ENCODE measurements at regions not wholly inside any gene's neighbourhood (a gene's known extent, or its start where the extent isn't known, plus 50 kb on each side); places are given as distances from the start of the nearest gene placed in this dataset.

GRCh38 chr18:76113101-76113500, 381.9 kb downstream of the ZNF516 start:
- TF ChIP-seq CTCF (IDR thresholded peaks at IDR 0.05; ENCODE audit: insufficient read depth, missing control alignments), result no peak
- no peak for DNase-seq (ENCODE audit: insufficient read length, low spot score)
- FAIRE-seq, result no peak

GRCh38 chr18:76102626-76103025, 392.4 kb downstream of the ZNF516 start:
- FAIRE-seq (no peak), DNase-seq (ENCODE audit: insufficient read length, low spot score) (no peak)
- TF ChIP-seq CTCF (IDR thresholded peaks at IDR 0.05; ENCODE audit: insufficient read depth, missing control alignments), result no peak

GRCh38 chr18:76102156-76102555, 392.9 kb downstream of the ZNF516 start:
- no peak for FAIRE-seq

GRCh38 chr18:76099931-76100457, 395.0 kb downstream of the ZNF516 start:
- no peak for TF ChIP-seq CTCF (IDR thresholded peaks at IDR 0.05; ENCODE audit: insufficient read depth, missing control alignments)
- DNase-seq (ENCODE audit: insufficient read length, low spot score) (no peak), FAIRE-seq (no peak)

More at GRCh38 chr18:76102156-76102555, 392.9 kb downstream of the ZNF516 start:
- no peak for TF ChIP-seq CTCF (IDR thresholded peaks at IDR 0.05; ENCODE audit: insufficient read depth, missing control alignments)
- DNase-seq (ENCODE audit: insufficient read length, low spot score), result no peak

- DNase-seq (ENCODE audit: insufficient read length, low spot score) (no peak), FAIRE-seq (peak; percentile 61)
- no peak for TF ChIP-seq CTCF (IDR thresholded peaks at IDR 0.05; ENCODE audit: insufficient read depth, missing control alignments)
Observed at GRCh38 chr18:76098674-76099411, 396.2 kb downstream of the ZNF516 start.

- DNase-seq (ENCODE audit: insufficient read length, low spot score), result no peak
- TF ChIP-seq CTCF (IDR thresholded peaks at IDR 0.05; ENCODE audit: insufficient read depth, missing control alignments), result no peak
- FAIRE-seq, result no peak
Observed at GRCh38 chr18:76081536-76081935, 413.5 kb downstream of the ZNF516 start.

- TF ChIP-seq CTCF (IDR thresholded peaks at IDR 0.05; ENCODE audit: insufficient read depth, missing control alignments), result no peak
- no peak for DNase-seq (ENCODE audit: insufficient read length, low spot score)
- FAIRE-seq, result no peak
Observed at GRCh38 chr18:76080430-76080829, 414.6 kb downstream of the ZNF516 start.
